Smooth muscle cell (in vitro differentiated cells): ENCODE measurements at regions not wholly inside any gene's neighbourhood (a gene's known extent, or its start where the extent isn't known, plus 50 kb on each side); places are given as distances from the start of the nearest gene placed in this dataset.
A peak's percentile ranks its signal among the peaks of the same experiment; 100 is the strongest.

ENCODE experiments used
- DNase-seq: peaks from one replicate; lab custom pipeline; 2025; ENCODE audit not compliant: unreplicated experiment; lab: John Stamatoyannopoulos, UW
- H2AFZ ChIP-seq: fragments of 200-600 bp; sonication (generic); 2 replicates; pipeline ENCODE4 v1.6.0; 2016; ENCODE audit warnings: antibody characterized with exemption, low read depth, mild to moderate bottlenecking
- H3F3A ChIP-seq: fragments of 200-600 bp; sonication (generic); 2 replicates; pipeline ENCODE4 v1.6.0; 2017; ENCODE audit warnings: antibody characterized with exemption, low read depth
- H3K27ac ChIP-seq: fragments of 200-600 bp; sonication (generic); 2 replicates; pipeline ENCODE4 v1.5.1; 2016; ENCODE audit warnings: low read depth, mild to moderate bottlenecking
- H3K27me3 ChIP-seq: fragments of 200-600 bp; sonication (generic); 2 replicates; pipeline ENCODE4 v1.6.1; 2016; ENCODE audit warnings: low read depth, mild to moderate bottlenecking
- H3K36me3 ChIP-seq: fragments of 200-600 bp; sonication (generic); 2 replicates; pipeline ENCODE4 v1.5.1; 2016; ENCODE audit warnings: low read depth
- H3K4me1 ChIP-seq: fragments of 200-600 bp; sonication (generic); 2 replicates; pipeline ENCODE4 v1.5.1; 2016; ENCODE audit warnings: low read depth
- H3K4me2 ChIP-seq: fragments of 200-600 bp; sonication (generic); 2 replicates; pipeline ENCODE4 v1.6.0; 2016; ENCODE audit warnings: mild to moderate bottlenecking
- H3K4me3 ChIP-seq: fragments of 200-600 bp; sonication (generic); 2 replicates; pipeline ENCODE4 v1.5.1; 2016; ENCODE audit warnings: mild to moderate bottlenecking
- H3K79me2 ChIP-seq: fragments of 200-600 bp; sonication (generic); 2 replicates; pipeline ENCODE4 v1.6.0; 2016; ENCODE audit warnings: low read depth, mild to moderate bottlenecking
- H3K9ac ChIP-seq: fragments of 200-600 bp; sonication (generic); 2 replicates; pipeline ENCODE4 v1.6.0; 2016; ENCODE audit warnings: low read depth
- H3K9me3 ChIP-seq: fragments of 200-600 bp; sonication (generic); replicated peaks from 2 replicates; pipeline ENCODE4 v1.5.1; 2016; ENCODE audit warnings: low read depth
- H4K20me1 ChIP-seq: fragments of 200-600 bp; sonication (generic); 2 replicates; pipeline ENCODE4 v1.6.0; 2016; ENCODE audit warnings: low read depth
- WGBS: methylation state at CpG from one replicate; pipeline ENCODE4 v1.1.7; 2016; ENCODE audit warnings: low lambda C conversion rate; 5-methylcytosine and 5-hydroxymethylcytosine counted together
- TF ChIP-seq, protein P1 (sequence below): fragments of 200-600 bp; sonication (generic); IDR thresholded peaks from 2 replicates; pipeline ENCODE4 v1.5.1; 2017; ENCODE audit warnings: borderline replicate concordance, mild to moderate bottlenecking, antibody characterized with exemption; ENCODE audit not compliant: insufficient read depth, poor library complexity, severe bottlenecking

GRCh38 chr14:34027130-34027989 is 76.5 kb upstream of the EGLN3 start:
- H3K27me3 ChIP-seq, result peaks cover 12% of the 10 kb centered on the region
- TF ChIP-seq, protein P1, sequence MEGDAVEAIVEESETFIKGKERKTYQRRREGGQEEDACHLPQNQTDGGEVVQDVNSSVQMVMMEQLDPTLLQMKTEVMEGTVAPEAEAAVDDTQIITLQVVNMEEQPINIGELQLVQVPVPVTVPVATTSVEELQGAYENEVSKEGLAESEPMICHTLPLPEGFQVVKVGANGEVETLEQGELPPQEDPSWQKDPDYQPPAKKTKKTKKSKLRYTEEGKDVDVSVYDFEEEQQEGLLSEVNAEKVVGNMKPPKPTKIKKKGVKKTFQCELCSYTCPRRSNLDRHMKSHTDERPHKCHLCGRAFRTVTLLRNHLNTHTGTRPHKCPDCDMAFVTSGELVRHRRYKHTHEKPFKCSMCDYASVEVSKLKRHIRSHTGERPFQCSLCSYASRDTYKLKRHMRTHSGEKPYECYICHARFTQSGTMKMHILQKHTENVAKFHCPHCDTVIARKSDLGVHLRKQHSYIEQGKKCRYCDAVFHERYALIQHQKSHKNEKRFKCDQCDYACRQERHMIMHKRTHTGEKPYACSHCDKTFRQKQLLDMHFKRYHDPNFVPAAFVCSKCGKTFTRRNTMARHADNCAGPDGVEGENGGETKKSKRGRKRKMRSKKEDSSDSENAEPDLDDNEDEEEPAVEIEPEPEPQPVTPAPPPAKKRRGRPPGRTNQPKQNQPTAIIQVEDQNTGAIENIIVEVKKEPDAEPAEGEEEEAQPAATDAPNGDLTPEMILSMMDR, result no peak

DNA sequence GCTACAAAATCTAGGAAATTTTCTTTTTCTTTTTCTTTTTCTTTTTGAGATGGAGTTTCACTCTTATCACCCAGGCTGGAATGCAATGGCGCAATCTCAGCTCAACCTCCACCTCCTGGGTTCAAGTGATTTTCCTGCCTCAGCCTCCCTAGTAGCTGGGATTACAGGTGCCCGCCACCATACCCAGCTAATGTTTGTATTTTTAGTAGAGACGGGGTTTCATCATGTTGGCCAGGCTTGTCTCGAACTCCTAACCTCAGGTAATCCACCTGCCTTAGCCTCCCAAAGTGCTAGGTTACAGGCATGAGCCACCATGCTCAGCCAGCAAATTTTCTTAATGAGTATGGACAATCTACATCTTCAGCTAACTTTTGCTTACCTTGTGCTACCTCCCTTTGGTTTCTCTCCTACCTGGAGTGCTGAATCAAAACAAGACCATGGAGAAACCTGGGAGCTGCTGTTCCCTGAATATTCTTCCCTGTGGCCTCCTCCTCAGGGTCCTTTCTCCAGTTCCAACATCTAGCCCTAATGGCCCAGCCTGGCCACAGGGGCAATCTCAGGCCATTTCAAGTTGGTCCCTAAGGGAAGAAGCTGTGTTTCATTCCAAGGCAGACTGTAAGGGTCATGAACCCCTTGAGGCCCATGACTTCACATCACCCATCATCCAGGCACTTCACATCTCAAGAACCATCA is 74.6 kb upstream of the EGLN3 start:
- Histone ChIP-seq H2AFZ (no peak overlapping the region), H4K20me1 (no peaks in the 10 kb centered on the region), H3K4me3 (no peak overlapping the region), H3F3A (no peaks in the 10 kb centered on the region), H3K4me2 (no peak overlapping the region), H3K79me2 (no peaks in the 10 kb centered on the region), H3K27me3 (peaks cover 16% of the 10 kb centered on the region), H3K4me1 (peaks cover 7% of the 10 kb centered on the region), H3K36me3 (no peaks in the 10 kb centered on the region), H3K27ac (no peak overlapping the region), H3K9me3 (no peaks in the 10 kb centered on the region), H3K9ac (no peak overlapping the region)
- 97% methylated on average over 4 of the region's 4 CpGs for WGBS
- no peak for DNase-seq
- TF ChIP-seq, protein P1, result no peak

More at GRCh38 chr14:34027130-34027989, 76.5 kb upstream of the EGLN3 start:
- Histone ChIP-seq H3K27ac (no peak overlapping the region), H3K4me2 (no peak overlapping the region), H3K79me2 (no peaks in the 10 kb centered on the region), H3K9me3 (no peaks in the 10 kb centered on the region), H3K36me3 (no peaks in the 10 kb centered on the region), H3K9ac (no peak overlapping the region), H4K20me1 (no peaks in the 10 kb centered on the region), H2AFZ (no peak overlapping the region), H3F3A (no peaks in the 10 kb centered on the region), H3K4me3 (no peak overlapping the region), H3K4me1 (peaks cover 9% of the 10 kb centered on the region)
- WGBS, result 89% methylated on average over 2 of the region's 3 CpGs
- no peak for DNase-seq

GRCh38 chr14:34024768-34025144 is 73.9 kb upstream of the EGLN3 start:
- H3K79me2 ChIP-seq, result no peaks in the 10 kb centered on the region
- no peaks in the 10 kb centered on the region for H3F3A ChIP-seq
- peaks cover 2% of the 10 kb centered on the region for H3K4me1 ChIP-seq
- whole genome bisulfite sequencing, result 45% methylated on average over 2 of the region's 2 CpGs
- no peaks in the 10 kb centered on the region for H4K20me1 ChIP-seq
- DNase-seq, result no peak
- no peak overlapping the region for H3K4me2 ChIP-seq
- no peak overlapping the region for H3K4me3 ChIP-seq
- peaks cover 22% of the 10 kb centered on the region for H3K27me3 ChIP-seq
- H3K36me3 ChIP-seq, result no peaks in the 10 kb centered on the region
- no peak overlapping the region for H3K9ac ChIP-seq
- peak overlapping the region; percentile 30 for H2AFZ ChIP-seq
- no peak overlapping the region for H3K27ac ChIP-seq
- H3K9me3 ChIP-seq, result no peaks in the 10 kb centered on the region
- TF ChIP-seq, protein P1, result no peak
